ENCODE measurements at regions not wholly inside any gene's neighbourhood (a gene's known extent, or its start where the extent isn't known, plus 50 kb on each side); places are given as distances from the start of the nearest gene placed in this dataset.

DNA sequence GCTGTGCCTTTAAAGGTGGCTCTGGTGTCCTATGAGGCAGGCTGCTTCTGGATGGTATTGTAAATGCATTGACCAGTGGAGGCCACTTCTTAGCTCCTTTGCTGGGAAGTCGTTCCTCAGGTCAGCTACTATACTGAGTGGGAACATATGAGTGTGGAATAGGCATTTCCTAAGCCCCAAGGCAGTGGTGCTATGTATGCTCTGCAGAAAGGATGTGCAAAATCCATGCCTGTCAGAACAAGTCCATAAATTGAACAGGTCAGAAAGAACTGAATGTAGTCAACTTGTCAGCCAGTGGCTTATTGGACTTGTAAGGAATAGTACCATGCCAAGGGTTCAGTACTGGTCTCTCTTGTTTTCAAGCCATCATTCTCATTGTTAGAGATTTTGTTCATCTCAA is 216.4 kb downstream of the CDH10 start:
- TF ChIP-seq, protein P1, sequence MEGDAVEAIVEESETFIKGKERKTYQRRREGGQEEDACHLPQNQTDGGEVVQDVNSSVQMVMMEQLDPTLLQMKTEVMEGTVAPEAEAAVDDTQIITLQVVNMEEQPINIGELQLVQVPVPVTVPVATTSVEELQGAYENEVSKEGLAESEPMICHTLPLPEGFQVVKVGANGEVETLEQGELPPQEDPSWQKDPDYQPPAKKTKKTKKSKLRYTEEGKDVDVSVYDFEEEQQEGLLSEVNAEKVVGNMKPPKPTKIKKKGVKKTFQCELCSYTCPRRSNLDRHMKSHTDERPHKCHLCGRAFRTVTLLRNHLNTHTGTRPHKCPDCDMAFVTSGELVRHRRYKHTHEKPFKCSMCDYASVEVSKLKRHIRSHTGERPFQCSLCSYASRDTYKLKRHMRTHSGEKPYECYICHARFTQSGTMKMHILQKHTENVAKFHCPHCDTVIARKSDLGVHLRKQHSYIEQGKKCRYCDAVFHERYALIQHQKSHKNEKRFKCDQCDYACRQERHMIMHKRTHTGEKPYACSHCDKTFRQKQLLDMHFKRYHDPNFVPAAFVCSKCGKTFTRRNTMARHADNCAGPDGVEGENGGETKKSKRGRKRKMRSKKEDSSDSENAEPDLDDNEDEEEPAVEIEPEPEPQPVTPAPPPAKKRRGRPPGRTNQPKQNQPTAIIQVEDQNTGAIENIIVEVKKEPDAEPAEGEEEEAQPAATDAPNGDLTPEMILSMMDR (IDR thresholded peaks at IDR 0.05) = no peak
- no peak for TF ChIP-seq POLR2A (IDR thresholded peaks at IDR 0.05)

Data from heart left ventricle (tissue), 13 donors.